HepG2 (cell line): ENCODE measurements at regions not wholly inside any gene's neighbourhood (a gene's known extent, or its start where the extent isn't known, plus 50 kb on each side); places are given as distances from the start of the nearest gene placed in this dataset.

Source experiments
- ATAC-seq: fragments of 200-7000 bp; cut with Tn5 transposase; 3 replicates; pipeline ENCODE4 v1.9.1; 2020; ENCODE audit warnings: mild to moderate bottlenecking, moderate library complexity
- BruUV-seq: library from RNA; stranded (reverse); fragments of 400-500 nt; replicated peaks from 2 replicates; lab custom pipeline; 2021; lab: Mats Ljungman, UMichigan
- CTCF ChIA-PET: fragments of 300-600 bp; formaldehyde crosslinking; extraction: SDS; loops from one replicate; lab custom pipeline; 2021; ENCODE audit warnings: low total read pairs, inconsistent platforms, low intra/inter-chr PET ratio; lab: Yijun Ruan, JAX
- POLR2A ChIA-PET: fragments of 350-600 bp; sonication (Branson Sonifier 250); formaldehyde crosslinking; loops from one replicate; lab custom pipeline; 2020; ENCODE audit warnings: antibody characterized with exemption, inconsistent platforms; lab: Yijun Ruan, JAX
- DNase-seq: peaks from one replicate; pipeline ENCODE4 v3.0.0-alpha.2; 2015; ENCODE audit warnings: low spot score
- FAIRE-seq: peaks from 3 replicates; lab custom pipeline; 2011; peaks lifted over from hg19 to GRCh38; lab: Jason Lieb, UNC
- H2AFZ ChIP-seq: one replicate; pipeline ENCODE4 v1.6.1; 2011; ENCODE audit warnings: low read length, inconsistent platforms
- H3K27ac ChIP-seq: fragments of 300-600 bp; 3 replicates; pipeline ENCODE4 v1.8.0; 2011; ENCODE audit warnings: mixed run types, mild to moderate bottlenecking, mixed read lengths, low read length, inconsistent platforms; ENCODE audit not compliant: insufficient read depth; ENCODE audit errors: extremely low read length
- H3K27me3 ChIP-seq, 2 experiments: fragments of 200-600 bp in 1 of 2; 2 replicates in 1 of 2; 3 replicates in 1 of 2; pipeline versions ENCODE4 v1.6.0 to v1.8.0; 2011; ENCODE audit warnings: low read length in 2 of 2, mild to moderate bottlenecking in 2 of 2, moderate library complexity in 2 of 2, inconsistent platforms in 1 of 2; ENCODE audit not compliant: insufficient read depth in 2 of 2, control insufficient read depth in 1 of 2
- H3K36me3 ChIP-seq, 2 experiments: fragments of 200-600 bp in 1 of 2; replicated peaks in 1 of 2; 2 replicates in 1 of 2; 3 replicates in 1 of 2; pipeline versions ENCODE4 v1.5.1 to v1.8.0; 2011; ENCODE audit warnings: low read length in 2 of 2, inconsistent platforms in 1 of 2; ENCODE audit not compliant: insufficient read depth in 2 of 2, control insufficient read depth in 1 of 2
- H3K4me1 ChIP-seq: 2 replicates; pipeline ENCODE4 v1.5.1; 2012; ENCODE audit warnings: low read length, inconsistent platforms; ENCODE audit not compliant: insufficient read depth
- H3K4me2 ChIP-seq: 2 replicates; pipeline ENCODE4 v1.6.0; 2011; ENCODE audit warnings: low read depth, low read length, inconsistent platforms
- H3K4me3 ChIP-seq, 3 experiments: fragments of 200-600 bp in 1 of 3; sonication (generic), shearing (Covaris generic) in 1 of 3; replicated peaks in 1 of 3; 2 replicates each; pipeline ENCODE4 v1.5.1; 2011 to 2016; ENCODE audit warnings: low read length in 3 of 3, inconsistent platforms in 2 of 3, low read depth in 2 of 3, mild to moderate bottlenecking in 2 of 3, control low read depth in 1 of 3, mixed read lengths in 1 of 3; ENCODE audit not compliant: insufficient read depth in 1 of 3
- H3K79me2 ChIP-seq: one replicate; pipeline ENCODE4 v1.6.1; 2011; ENCODE audit warnings: low read length, inconsistent platforms; ENCODE audit not compliant: insufficient read depth
- H3K9ac ChIP-seq: 2 replicates; pipeline ENCODE4 v1.6.0; 2011; ENCODE audit warnings: mild to moderate bottlenecking, low read depth, low read length, inconsistent platforms; ENCODE audit not compliant: insufficient read depth
- H3K9me3 ChIP-seq: 2 replicates; pipeline ENCODE4 v1.5.1; 2012; ENCODE audit warnings: mild to moderate bottlenecking, low read length
- H4K20me1 ChIP-seq: 2 replicates; pipeline ENCODE4 v1.6.0; 2011; ENCODE audit warnings: inconsistent platforms, mild to moderate bottlenecking, low read length, moderate library complexity; ENCODE audit not compliant: insufficient read depth
- BRD4 ChIP-seq: sonication (generic); formaldehyde crosslinking; IDR thresholded peaks from 2 replicates; pipeline ENCODE4 v1.4.0; 2020; ENCODE audit warnings: missing genetic modification reagents
- DPF2 ChIP-seq: sonication (generic); formaldehyde crosslinking; IDR thresholded peaks from 2 replicates; pipeline ENCODE4 v1.4.0; 2020; ENCODE audit warnings: mild to moderate bottlenecking, low read depth, missing genetic modification reagents, borderline replicate concordance
- NCOA2 ChIP-seq: sonication (generic); formaldehyde crosslinking; IDR thresholded peaks from 2 replicates; pipeline ENCODE4 v1.8.0; 2022; ENCODE audit warnings: inconsistent platforms
- ONECUT2 ChIP-seq: sonication (generic); formaldehyde crosslinking; IDR thresholded peaks from 2 replicates; pipeline ENCODE4 v1.4.0; 2020; ENCODE audit warnings: missing genetic modification reagents
- PTBP1 ChIP-seq: fragments of 200-400 bp; formaldehyde crosslinking; IDR thresholded peaks from 2 replicates; pipeline ENCODE4 v1.6.1; 2018; ENCODE audit warnings: low read length, low read depth; ENCODE audit not compliant: poor library complexity, severe bottlenecking
- ZFX ChIP-seq: sonication (generic); formaldehyde crosslinking; IDR thresholded peaks from 2 replicates; pipeline ENCODE4 v1.4.0; 2020; ENCODE audit warnings: mild to moderate bottlenecking, low read depth, missing genetic modification reagents, moderate library complexity
- ZNF232 ChIP-seq: sonication (generic); formaldehyde crosslinking; IDR thresholded peaks from 2 replicates; pipeline ENCODE4 v1.4.0; 2020; ENCODE audit warnings: missing genetic modification reagents, borderline replicate concordance
- ZNF607 ChIP-seq: sonication (generic); formaldehyde crosslinking; IDR thresholded peaks from 2 replicates; pipeline ENCODE4 v1.5.1; 2020; ENCODE audit warnings: missing genetic modification reagents, mild to moderate bottlenecking, borderline replicate concordance
- ZNF773 ChIP-seq: sonication (generic); formaldehyde crosslinking; IDR thresholded peaks from 2 replicates; pipeline ENCODE4 v1.4.0; 2020; ENCODE audit warnings: missing genetic modification reagents, borderline replicate concordance
- WGBS: methylation state at CpG from one replicate; pipeline ENCODE4 v1.1.6; 2017; ENCODE audit warnings: low lambda C conversion rate; 5-methylcytosine and 5-hydroxymethylcytosine counted together
- in situ Hi-C: cut with HindIII; loops from 2 replicates; pipeline ENCODE4 v1.10.0; 2017; ENCODE audit warnings: low pct_unique_long_range_greater_than_20kb; ENCODE audit not compliant: extremely low pct_ligation_motif_present
- intact Hi-C: fragments of 100-400 bp; cut with micrococcal nuclease; formaldehyde crosslinking; loops from one replicate; pipeline ENCODE4 v1.10.0; 2022; ENCODE audit not compliant: unreplicated experiment
- TF ChIP-seq, protein P1 (sequence below): sonication (generic); formaldehyde crosslinking; IDR thresholded peaks from 2 replicates; pipeline ENCODE4 v1.9.0; 2021; ENCODE audit warnings: missing genetic modification reagents, borderline replicate concordance
- TF ChIP-seq, protein P2 (sequence below): sonication (generic); formaldehyde crosslinking; conservative IDR thresholded peaks from 2 replicates; pipeline ENCODE4 v1.4.0; 2020; ENCODE audit warnings: missing genetic modification reagents
- TF ChIP-seq, protein P3 (sequence below): sonication (generic); formaldehyde crosslinking; IDR thresholded peaks from 2 replicates; pipeline ENCODE4 v1.4.0; 2020; ENCODE audit warnings: missing genetic modification reagents

DNA sequence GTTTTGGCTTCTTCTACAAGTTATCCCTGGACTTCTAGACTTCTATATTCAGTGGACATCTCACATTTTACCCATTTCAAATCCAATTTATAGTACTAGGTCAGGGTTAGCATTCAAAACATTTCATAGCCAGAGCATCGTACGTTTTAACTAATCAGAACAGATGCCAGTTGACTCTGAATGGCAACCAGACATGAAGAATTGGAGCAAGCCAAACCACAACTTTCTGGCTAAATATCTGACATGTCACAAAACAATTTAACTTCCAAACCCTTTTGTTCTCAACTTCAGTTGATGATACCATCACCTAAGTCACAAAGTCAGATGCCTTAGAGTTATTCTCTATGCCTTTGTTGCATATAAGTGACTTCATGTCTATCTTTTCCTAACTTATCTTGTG lies 1105.7 kb downstream of the XPNPEP1 start (continued):
- TF ChIP-seq, protein P1, sequence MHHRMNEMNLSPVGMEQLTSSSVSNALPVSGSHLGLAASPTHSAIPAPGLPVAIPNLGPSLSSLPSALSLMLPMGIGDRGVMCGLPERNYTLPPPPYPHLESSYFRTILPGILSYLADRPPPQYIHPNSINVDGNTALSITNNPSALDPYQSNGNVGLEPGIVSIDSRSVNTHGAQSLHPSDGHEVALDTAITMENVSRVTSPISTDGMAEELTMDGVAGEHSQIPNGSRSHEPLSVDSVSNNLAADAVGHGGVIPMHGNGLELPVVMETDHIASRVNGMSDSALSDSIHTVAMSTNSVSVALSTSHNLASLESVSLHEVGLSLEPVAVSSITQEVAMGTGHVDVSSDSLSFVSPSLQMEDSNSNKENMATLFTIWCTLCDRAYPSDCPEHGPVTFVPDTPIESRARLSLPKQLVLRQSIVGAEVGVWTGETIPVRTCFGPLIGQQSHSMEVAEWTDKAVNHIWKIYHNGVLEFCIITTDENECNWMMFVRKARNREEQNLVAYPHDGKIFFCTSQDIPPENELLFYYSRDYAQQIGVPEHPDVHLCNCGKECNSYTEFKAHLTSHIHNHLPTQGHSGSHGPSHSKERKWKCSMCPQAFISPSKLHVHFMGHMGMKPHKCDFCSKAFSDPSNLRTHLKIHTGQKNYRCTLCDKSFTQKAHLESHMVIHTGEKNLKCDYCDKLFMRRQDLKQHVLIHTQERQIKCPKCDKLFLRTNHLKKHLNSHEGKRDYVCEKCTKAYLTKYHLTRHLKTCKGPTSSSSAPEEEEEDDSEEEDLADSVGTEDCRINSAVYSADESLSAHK (CRISPR knock-in tag), result no peak

DNA sequence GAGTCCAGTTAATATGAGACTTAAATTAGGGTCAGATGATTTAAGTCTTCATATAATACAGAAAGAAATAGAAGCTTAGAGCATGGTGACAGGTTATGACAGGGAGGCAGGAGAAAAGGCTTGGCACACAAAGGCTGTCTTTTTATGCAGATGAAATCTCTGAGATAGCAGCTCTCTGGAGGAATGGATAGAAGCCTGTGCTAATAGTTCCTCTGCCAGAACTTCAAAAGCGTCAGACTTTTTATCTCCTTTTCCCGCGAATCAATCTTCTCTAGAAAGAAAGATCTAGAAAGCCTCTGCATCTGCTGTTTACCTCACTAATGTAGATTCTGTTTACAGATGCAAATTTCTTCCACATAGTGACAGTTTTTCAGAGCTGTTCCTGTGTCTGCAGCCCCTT lies 1106.2 kb downstream of the XPNPEP1 start:
- no peak overlapping the region for H3K4me3 ChIP-seq
- ChIA-PET CTCF (no interaction called here), POLR2A (no interaction called here)
- H3K4me1 ChIP-seq, result no peaks in the 10 kb centered on the region
- in situ Hi-C loops (no loop called here), intact Hi-C loops (no loop called here)
- no peak overlapping the region for H3K9ac ChIP-seq
- H2AFZ ChIP-seq, result no peak overlapping the region
- H3K79me2 ChIP-seq, result no peaks in the 10 kb centered on the region
- H3K36me3 ChIP-seq, result no peaks in the 10 kb centered on the region
- no peaks in the 10 kb centered on the region for H3K27me3 ChIP-seq
- ATAC-seq (no peak), DNase-seq (no peak), FAIRE-seq (no peak)
- no TSS peak for BruUV-seq
- WGBS, result 3% methylated on average over 3 of the region's 3 CpGs
- H3K9me3 ChIP-seq, result peaks cover 92% of the 10 kb centered on the region
- H3K4me2 ChIP-seq, result no peak overlapping the region
- no peak for TF ChIP-seq BRD4 (CRISPR knock-in tag)
- TF ChIP-seq ZNF232 (CRISPR knock-in tag), result no peak
- TF ChIP-seq, protein P2, sequence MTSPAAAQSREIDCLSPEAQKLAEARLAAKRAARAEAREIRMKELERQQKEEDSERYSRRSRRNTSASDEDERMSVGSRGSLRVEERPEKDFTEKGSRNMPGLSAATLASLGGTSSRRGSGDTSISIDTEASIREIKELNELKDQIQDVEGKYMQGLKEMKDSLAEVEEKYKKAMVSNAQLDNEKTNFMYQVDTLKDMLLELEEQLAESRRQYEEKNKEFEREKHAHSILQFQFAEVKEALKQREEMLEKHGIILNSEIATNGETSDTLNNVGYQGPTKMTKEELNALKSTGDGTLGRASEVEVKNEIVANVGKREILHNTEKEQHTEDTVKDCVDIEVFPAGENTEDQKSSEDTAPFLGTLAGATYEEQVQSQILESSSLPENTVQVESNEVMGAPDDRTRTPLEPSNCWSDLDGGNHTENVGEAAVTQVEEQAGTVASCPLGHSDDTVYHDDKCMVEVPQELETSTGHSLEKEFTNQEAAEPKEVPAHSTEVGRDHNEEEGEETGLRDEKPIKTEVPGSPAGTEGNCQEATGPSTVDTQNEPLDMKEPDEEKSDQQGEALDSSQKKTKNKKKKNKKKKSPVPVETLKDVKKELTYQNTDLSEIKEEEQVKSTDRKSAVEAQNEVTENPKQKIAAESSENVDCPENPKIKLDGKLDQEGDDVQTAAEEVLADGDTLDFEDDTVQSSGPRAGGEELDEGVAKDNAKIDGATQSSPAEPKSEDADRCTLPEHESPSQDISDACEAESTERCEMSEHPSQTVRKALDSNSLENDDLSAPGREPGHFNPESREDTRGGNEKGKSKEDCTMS (CRISPR knock-in tag), result no peak
- TF ChIP-seq ZNF607 (CRISPR knock-in tag), result no peak
- TF ChIP-seq DPF2 (CRISPR knock-in tag), result no peak
- TF ChIP-seq ZNF773 (CRISPR knock-in tag), result no peak
- TF ChIP-seq, protein P3, sequence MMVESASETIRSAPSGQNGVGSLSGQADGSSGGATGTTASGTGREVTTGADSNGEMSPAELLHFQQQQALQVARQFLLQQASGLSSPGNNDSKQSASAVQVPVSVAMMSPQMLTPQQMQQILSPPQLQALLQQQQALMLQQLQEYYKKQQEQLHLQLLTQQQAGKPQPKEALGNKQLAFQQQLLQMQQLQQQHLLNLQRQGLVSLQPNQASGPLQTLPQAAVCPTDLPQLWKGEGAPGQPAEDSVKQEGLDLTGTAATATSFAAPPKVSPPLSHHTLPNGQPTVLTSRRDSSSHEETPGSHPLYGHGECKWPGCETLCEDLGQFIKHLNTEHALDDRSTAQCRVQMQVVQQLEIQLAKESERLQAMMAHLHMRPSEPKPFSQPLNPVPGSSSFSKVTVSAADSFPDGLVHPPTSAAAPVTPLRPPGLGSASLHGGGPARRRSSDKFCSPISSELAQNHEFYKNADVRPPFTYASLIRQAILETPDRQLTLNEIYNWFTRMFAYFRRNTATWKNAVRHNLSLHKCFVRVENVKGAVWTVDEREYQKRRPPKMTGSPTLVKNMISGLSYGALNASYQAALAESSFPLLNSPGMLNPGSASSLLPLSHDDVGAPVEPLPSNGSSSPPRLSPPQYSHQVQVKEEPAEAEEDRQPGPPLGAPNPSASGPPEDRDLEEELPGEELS (CRISPR knock-in tag), result no peak
- no peak for TF ChIP-seq ZFX (CRISPR knock-in tag)
- TF ChIP-seq NCOA2 (CRISPR knock-in tag), result no peak
- TF ChIP-seq ONECUT2 (CRISPR knock-in tag), result no peak
- no peak for TF ChIP-seq PTBP1
- H4K20me1 ChIP-seq, result no peaks in the 10 kb centered on the region
- H3K27ac ChIP-seq, result no peak overlapping the region
